ENCODE measurements at regions not wholly inside any gene's neighbourhood (a gene's known extent, or its start where the extent isn't known, plus 50 kb on each side); places are given as distances from the start of the nearest gene placed in this dataset.
"Not testable (repeated sequence)": the region's sequence is repeated elsewhere in the genome, so short reads cannot be mapped to it uniquely, and the experiment has no call there.

- TF ChIP-seq POLR2AphosphoS5 (IDR thresholded peaks at IDR 0.05; ENCODE audit: low read depth, low read length) (no peak), PAX5 (IDR thresholded peaks at IDR 0.05; ENCODE audit: insufficient read depth, low read length, severe bottlenecking) (no peak), POU2F2 (IDR thresholded peaks at IDR 0.05; ENCODE audit: low read depth, low read length) (no peak), TAF1 (IDR thresholded peaks at IDR 0.05; ENCODE audit: low read depth, low read length) (no peak)
- no peak for FAIRE-seq
- DNase-seq (ENCODE audit: insufficient read length, low spot score): no peak
These were observed 206.3 kb downstream of the SIPA1L2 start for GRCh38 chr1:232423591-232423990.

- no peak for TF ChIP-seq POLR2AphosphoS5 (IDR thresholded peaks at IDR 0.05; ENCODE audit: low read depth, low read length)
- no peak for TF ChIP-seq TAF1 (IDR thresholded peaks at IDR 0.05; ENCODE audit: low read depth, low read length)
- no peak for TF ChIP-seq POU2F2 (IDR thresholded peaks at IDR 0.05; ENCODE audit: low read depth, low read length)
- no peak for TF ChIP-seq POLR2A (IDR thresholded peaks at IDR 0.05; ENCODE audit: low read depth, low read length)
- TF ChIP-seq PAX5 (IDR thresholded peaks at IDR 0.05; ENCODE audit: insufficient read depth, low read length, severe bottlenecking): no peak
- no peak for TF ChIP-seq SPI1 (IDR thresholded peaks at IDR 0.05; ENCODE audit: low read depth, low read length)
- FAIRE-seq (no peak), DNase-seq (ENCODE audit: insufficient read length, low spot score) (no peak)
These were observed 207.0 kb downstream of the SIPA1L2 start for GRCh38 chr1:232422898-232423297.

GRCh38 chr1:232422098-232422497 is 207.8 kb downstream of the SIPA1L2 start:
- TF ChIP-seq TAF1 (IDR thresholded peaks at IDR 0.05; ENCODE audit: low read depth, low read length) (no peak), SPI1 (IDR thresholded peaks at IDR 0.05; ENCODE audit: low read depth, low read length) (no peak), POLR2A (IDR thresholded peaks at IDR 0.05; ENCODE audit: low read depth, low read length) (no peak), POU2F2 (IDR thresholded peaks at IDR 0.05; ENCODE audit: low read depth, low read length) (no peak), POLR2AphosphoS5 (IDR thresholded peaks at IDR 0.05; ENCODE audit: low read depth, low read length) (no peak), PAX5 (IDR thresholded peaks at IDR 0.05; ENCODE audit: insufficient read depth, low read length, severe bottlenecking) (no peak)
- no peak for DNase-seq (ENCODE audit: insufficient read length, low spot score)
- no peak for FAIRE-seq

- no peak for TF ChIP-seq POLR2A (IDR thresholded peaks at IDR 0.05; ENCODE audit: low read depth, low read length)
- no peak for TF ChIP-seq TAF1 (IDR thresholded peaks at IDR 0.05; ENCODE audit: low read depth, low read length)
- no peak for TF ChIP-seq POLR2AphosphoS5 (IDR thresholded peaks at IDR 0.05; ENCODE audit: low read depth, low read length)
- TF ChIP-seq PAX5 (IDR thresholded peaks at IDR 0.05; ENCODE audit: insufficient read depth, low read length, severe bottlenecking): no peak
- FAIRE-seq (no peak), DNase-seq (ENCODE audit: insufficient read length, low spot score) (no peak)
These were observed 208.7 kb downstream of the SIPA1L2 start for GRCh38 chr1:232421143-232421796.

- no peak for FAIRE-seq
- no peak for DNase-seq (ENCODE audit: insufficient read length, low spot score)
- TF ChIP-seq SPI1 (IDR thresholded peaks at IDR 0.05; ENCODE audit: low read depth, low read length): no peak
- TF ChIP-seq POLR2AphosphoS5 (IDR thresholded peaks at IDR 0.05; ENCODE audit: low read depth, low read length): no peak
- no peak for TF ChIP-seq PAX5 (IDR thresholded peaks at IDR 0.05; ENCODE audit: insufficient read depth, low read length, severe bottlenecking)
- TF ChIP-seq POLR2A (IDR thresholded peaks at IDR 0.05; ENCODE audit: low read depth, low read length): no peak
- TF ChIP-seq TAF1 (IDR thresholded peaks at IDR 0.05; ENCODE audit: low read depth, low read length): no peak
- no peak for TF ChIP-seq POU2F2 (IDR thresholded peaks at IDR 0.05; ENCODE audit: low read depth, low read length)
These were observed 212.2 kb downstream of the SIPA1L2 start for GRCh38 chr1:232417636-232418248.

GRCh38 chr1:232416026-232416568 is 213.8 kb downstream of the SIPA1L2 start:
- TF ChIP-seq POLR2AphosphoS5 (IDR thresholded peaks at IDR 0.05; ENCODE audit: low read depth, low read length) (no peak), POU2F2 (IDR thresholded peaks at IDR 0.05; ENCODE audit: low read depth, low read length) (no peak), TAF1 (IDR thresholded peaks at IDR 0.05; ENCODE audit: low read depth, low read length) (no peak), PAX5 (IDR thresholded peaks at IDR 0.05; ENCODE audit: insufficient read depth, low read length, severe bottlenecking) (no peak), SPI1 (IDR thresholded peaks at IDR 0.05; ENCODE audit: low read depth, low read length) (no peak), POLR2A (IDR thresholded peaks at IDR 0.05; ENCODE audit: low read depth, low read length) (no peak)
- FAIRE-seq (no peak), DNase-seq (ENCODE audit: insufficient read length, low spot score) (no peak)

GRCh38 chr1:232415481-232415880 is 214.5 kb downstream of the SIPA1L2 start:
- not testable (repeated sequence) for FAIRE-seq; DNase-seq (ENCODE audit: insufficient read length, low spot score)

GRCh38 chr1:232414100-232414499 is 215.8 kb downstream of the SIPA1L2 start:
- DNase-seq (ENCODE audit: insufficient read length, low spot score) (no peak), FAIRE-seq (no peak)
- TF ChIP-seq POLR2A (IDR thresholded peaks at IDR 0.05; ENCODE audit: low read depth, low read length) (no peak), POU2F2 (IDR thresholded peaks at IDR 0.05; ENCODE audit: low read depth, low read length) (no peak), PAX5 (IDR thresholded peaks at IDR 0.05; ENCODE audit: insufficient read depth, low read length, severe bottlenecking) (no peak), TAF1 (IDR thresholded peaks at IDR 0.05; ENCODE audit: low read depth, low read length) (no peak), SPI1 (IDR thresholded peaks at IDR 0.05; ENCODE audit: low read depth, low read length) (no peak), POLR2AphosphoS5 (IDR thresholded peaks at IDR 0.05; ENCODE audit: low read depth, low read length) (no peak)

GRCh38 chr1:232413674-232414073 is 216.3 kb downstream of the SIPA1L2 start:
- no peak for DNase-seq (ENCODE audit: insufficient read length, low spot score)
- FAIRE-seq: no peak
- TF ChIP-seq POLR2AphosphoS5 (IDR thresholded peaks at IDR 0.05; ENCODE audit: low read depth, low read length) (no peak), PAX5 (IDR thresholded peaks at IDR 0.05; ENCODE audit: insufficient read depth, low read length, severe bottlenecking) (no peak), TAF1 (IDR thresholded peaks at IDR 0.05; ENCODE audit: low read depth, low read length) (no peak), SPI1 (IDR thresholded peaks at IDR 0.05; ENCODE audit: low read depth, low read length) (no peak), POLR2A (IDR thresholded peaks at IDR 0.05; ENCODE audit: low read depth, low read length) (no peak), POU2F2 (IDR thresholded peaks at IDR 0.05; ENCODE audit: low read depth, low read length) (no peak)

- no peak for FAIRE-seq
- DNase-seq (ENCODE audit: insufficient read length, low spot score): no peak
- TF ChIP-seq POU2F2 (IDR thresholded peaks at IDR 0.05; ENCODE audit: low read depth, low read length): no peak
- no peak for TF ChIP-seq TAF1 (IDR thresholded peaks at IDR 0.05; ENCODE audit: low read depth, low read length)
- no peak for TF ChIP-seq PAX5 (IDR thresholded peaks at IDR 0.05; ENCODE audit: insufficient read depth, low read length, severe bottlenecking)
- TF ChIP-seq SPI1 (IDR thresholded peaks at IDR 0.05; ENCODE audit: low read depth, low read length): no peak
- TF ChIP-seq POLR2A (IDR thresholded peaks at IDR 0.05; ENCODE audit: low read depth, low read length): no peak
- TF ChIP-seq POLR2AphosphoS5 (IDR thresholded peaks at IDR 0.05; ENCODE audit: low read depth, low read length): no peak
These were observed 220.3 kb downstream of the SIPA1L2 start for GRCh38 chr1:232409584-232409983.
